OCI-LY3 (cell line): ENCODE measurements at regions not wholly inside any gene's neighbourhood (a gene's known extent, or its start where the extent isn't known, plus 50 kb on each side); places are given as distances from the start of the nearest gene placed in this dataset.

Experiments used
- CTCF ChIP-seq: fragments of 200-600, 300-600 bp; sonication (generic); IDR thresholded peaks from 2 replicates; pipeline ENCODE4 v1.5.1; 2014; ENCODE audit warnings: antibody characterized with exemption, low read length, low read depth
- EZH2phosphoT487 ChIP-seq: fragments of 200-600 bp; shearing (Covaris generic); IDR thresholded peaks from 2 replicates; pipeline ENCODE4 v1.6.1; 2018; ENCODE audit warnings: antibody characterized with exemption, mixed run types, low read depth

DNA sequence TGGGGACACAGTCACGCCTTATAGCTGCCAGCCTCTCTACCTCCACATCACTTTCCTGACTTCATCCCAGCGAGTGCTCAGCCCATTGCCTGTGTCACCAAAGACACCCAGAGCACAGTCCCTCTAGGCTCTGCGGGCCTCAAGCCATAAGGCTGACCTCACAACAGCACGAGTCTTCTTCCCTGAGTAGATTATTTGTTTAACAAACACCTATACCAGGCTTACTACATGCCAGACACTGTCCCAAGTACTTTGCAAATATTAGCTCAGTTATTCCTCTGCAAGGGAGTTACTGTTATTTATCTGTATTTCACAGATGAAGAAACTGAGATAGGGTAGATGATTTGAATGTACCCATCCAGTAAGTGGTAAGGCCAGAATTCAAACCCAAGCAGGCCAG, 504.3 kb downstream of the COG6 start:
- TF ChIP-seq CTCF (no peak), EZH2phosphoT487 (no peak)
